ENCODE measurements at regions not wholly inside any gene's neighbourhood (a gene's known extent, or its start where the extent isn't known, plus 50 kb on each side); places are given as distances from the start of the nearest gene placed in this dataset.

GRCh38 chr7:20931739-20932138 is 145.1 kb upstream of the SP8 start:
- TF ChIP-seq, protein P1, sequence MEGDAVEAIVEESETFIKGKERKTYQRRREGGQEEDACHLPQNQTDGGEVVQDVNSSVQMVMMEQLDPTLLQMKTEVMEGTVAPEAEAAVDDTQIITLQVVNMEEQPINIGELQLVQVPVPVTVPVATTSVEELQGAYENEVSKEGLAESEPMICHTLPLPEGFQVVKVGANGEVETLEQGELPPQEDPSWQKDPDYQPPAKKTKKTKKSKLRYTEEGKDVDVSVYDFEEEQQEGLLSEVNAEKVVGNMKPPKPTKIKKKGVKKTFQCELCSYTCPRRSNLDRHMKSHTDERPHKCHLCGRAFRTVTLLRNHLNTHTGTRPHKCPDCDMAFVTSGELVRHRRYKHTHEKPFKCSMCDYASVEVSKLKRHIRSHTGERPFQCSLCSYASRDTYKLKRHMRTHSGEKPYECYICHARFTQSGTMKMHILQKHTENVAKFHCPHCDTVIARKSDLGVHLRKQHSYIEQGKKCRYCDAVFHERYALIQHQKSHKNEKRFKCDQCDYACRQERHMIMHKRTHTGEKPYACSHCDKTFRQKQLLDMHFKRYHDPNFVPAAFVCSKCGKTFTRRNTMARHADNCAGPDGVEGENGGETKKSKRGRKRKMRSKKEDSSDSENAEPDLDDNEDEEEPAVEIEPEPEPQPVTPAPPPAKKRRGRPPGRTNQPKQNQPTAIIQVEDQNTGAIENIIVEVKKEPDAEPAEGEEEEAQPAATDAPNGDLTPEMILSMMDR (IDR thresholded peaks at IDR 0.05 in 2 of 3, conservative IDR thresholded peaks at IDR 0.05 in 1 of 3; ENCODE audit: borderline replicate concordance in 1 of 3, insufficient read depth in 1 of 3, low read depth in 2 of 3, low read length in 2 of 3), result no peak
- no peak for TF ChIP-seq POLR2A (IDR thresholded peaks at IDR 0.05; ENCODE audit: borderline replicate concordance, extremely low read depth, insufficient read depth, insufficient read length)
- TF ChIP-seq, protein P2, sequence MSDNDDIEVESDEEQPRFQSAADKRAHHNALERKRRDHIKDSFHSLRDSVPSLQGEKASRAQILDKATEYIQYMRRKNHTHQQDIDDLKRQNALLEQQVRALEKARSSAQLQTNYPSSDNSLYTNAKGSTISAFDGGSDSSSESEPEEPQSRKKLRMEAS (IDR thresholded peaks at IDR 0.05), result no peak
- no peak for TF ChIP-seq SP1 (IDR thresholded peaks at IDR 0.05; ENCODE audit: low read depth)
- TF ChIP-seq TCF7L2 (IDR thresholded peaks at IDR 0.05; ENCODE audit: borderline replicate concordance, extremely low read depth, insufficient read depth, insufficient read length), result no peak
- TF ChIP-seq EGR1 (IDR thresholded peaks at IDR 0.05; ENCODE audit: low read depth), result no peak
- TF ChIP-seq FOSL1 (IDR thresholded peaks at IDR 0.05; ENCODE audit: low read depth), result no peak
- TF ChIP-seq RAD21 (IDR thresholded peaks at IDR 0.05; ENCODE audit: low read depth), result no peak
- no peak for TF ChIP-seq ZBTB33 (IDR thresholded peaks at IDR 0.05; ENCODE audit: extremely low read depth, insufficient replicate concordance, low read length)

All from HCT116 (cell line).